ENCODE measurements at regions not wholly inside any gene's neighbourhood (a gene's known extent, or its start where the extent isn't known, plus 50 kb on each side); places are given as distances from the start of the nearest gene placed in this dataset.
"Not testable (repeated sequence)": the region's sequence is repeated elsewhere in the genome, so short reads cannot be mapped to it uniquely, and the experiment has no call there.

GRCh38 chr21:17679002-17679600 lies 66.4 kb upstream of the BTG3 start:
- DNase-seq (ENCODE audit: low read depth in 2 of 2) = no peak

GRCh38 chr21:17676930-17677329 lies 64.2 kb upstream of the BTG3 start:
- not testable (repeated sequence) for DNase-seq (ENCODE audit: low read depth in 2 of 2)

DNA sequence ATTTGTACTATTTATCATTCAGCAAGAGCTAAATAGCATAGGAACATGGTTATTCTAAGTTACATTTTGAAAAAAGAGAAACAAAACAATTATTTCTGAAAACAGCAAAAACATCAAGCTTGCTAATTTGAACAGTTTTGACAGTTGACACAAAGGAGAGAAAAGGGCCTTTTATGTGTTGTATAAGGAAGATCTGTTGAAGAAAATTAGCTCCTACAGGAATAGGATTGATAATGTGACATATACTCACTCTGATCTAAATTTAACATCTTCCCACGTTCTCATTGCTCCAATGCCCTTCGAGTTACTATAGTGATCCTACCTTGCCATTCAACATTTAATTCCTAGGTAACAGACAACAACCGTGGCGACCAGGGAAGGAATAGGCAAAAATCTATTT lies 61.4 kb upstream of the BTG3 start:
- DNase-seq (ENCODE audit: low read depth in 2 of 2) = no peak

DNA sequence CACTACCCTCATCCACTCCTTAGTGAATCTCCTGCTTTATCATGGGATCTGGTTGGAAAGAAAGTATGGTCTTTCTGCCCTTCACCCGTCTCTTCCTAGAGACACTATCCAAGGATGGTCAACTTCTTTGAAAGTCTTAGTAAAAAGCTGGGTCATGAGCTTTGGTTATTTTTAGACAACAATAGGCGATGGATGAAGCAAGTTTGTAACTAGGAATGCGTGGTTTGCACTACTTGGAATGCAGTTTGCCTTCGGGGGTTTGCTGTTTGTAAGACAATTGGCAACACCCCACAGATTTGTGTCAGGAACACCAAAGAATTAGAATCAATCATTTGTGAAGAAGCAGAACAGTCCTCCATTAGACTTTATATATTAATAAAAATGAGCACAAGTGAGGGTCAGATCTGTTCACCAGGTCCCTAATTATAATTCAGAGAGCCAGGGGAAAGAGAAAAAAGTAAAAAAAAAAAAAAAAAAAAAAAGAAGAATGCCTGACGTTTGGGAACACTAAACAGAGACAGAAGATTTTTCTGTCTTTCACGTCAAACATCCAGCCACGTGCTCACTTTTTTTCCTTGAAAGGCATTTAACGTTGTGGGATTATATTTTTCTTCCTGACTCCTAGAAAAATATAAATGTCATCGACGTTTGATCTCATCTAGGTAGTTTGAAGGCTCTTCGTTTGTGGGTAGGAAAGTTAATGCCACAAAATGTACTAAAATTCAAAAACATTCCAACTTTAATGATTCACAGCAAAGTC lies 60.7 kb upstream of the BTG3 start:
- DNase-seq (ENCODE audit: low read depth in 2 of 2) = no peak

GRCh38 chr21:17671733-17672132 lies 59.0 kb upstream of the BTG3 start:
- no peak for DNase-seq (ENCODE audit: low read depth in 2 of 2)

DNA sequence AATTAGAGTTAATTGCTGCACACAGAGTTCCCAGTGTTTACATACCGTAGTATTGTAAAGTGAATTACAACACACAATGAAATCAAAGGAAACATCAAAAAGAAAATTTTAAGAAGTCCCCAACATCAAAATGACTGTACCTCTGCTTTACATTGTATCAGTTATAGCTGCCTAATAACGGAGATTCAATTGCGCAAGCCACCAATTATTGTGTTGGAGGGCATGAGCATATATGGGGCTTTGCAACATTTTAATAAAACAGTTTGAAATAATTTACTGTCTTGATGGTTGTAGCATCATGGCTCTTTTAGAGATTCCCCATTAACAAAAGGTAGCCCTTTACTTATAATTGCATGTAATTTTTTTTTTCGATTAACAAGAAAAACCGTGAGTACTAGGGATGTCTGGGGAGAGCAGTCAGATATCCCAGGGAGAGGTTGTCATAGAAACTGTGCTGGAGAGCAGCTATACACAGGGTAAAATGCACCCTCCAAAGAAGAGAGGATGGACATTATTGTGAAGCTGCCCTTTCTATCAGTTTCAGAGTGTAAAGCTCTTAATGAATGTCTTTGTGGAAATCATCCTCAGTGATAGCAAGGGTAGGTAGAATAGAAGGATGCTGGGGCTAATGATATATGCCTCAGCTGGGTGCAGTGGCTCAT lies 55.9 kb upstream of the BTG3 start:
- DNase-seq (ENCODE audit: low read depth in 2 of 2) = no peak

GRCh38 chr21:17667256-17667655 lies 54.6 kb upstream of the BTG3 start:
- DNase-seq (ENCODE audit: low read depth in 2 of 2) = no peak
